H9 (cell line): ENCODE measurements at regions not wholly inside any gene's neighbourhood (a gene's known extent, or its start where the extent isn't known, plus 50 kb on each side); places are given as distances from the start of the nearest gene placed in this dataset.

Experiments
- DNase-seq: peaks from one replicate; pipeline ENCODE4 v3.0.0-alpha.2; 2017
- H2AFZ ChIP-seq: one replicate; pipeline ENCODE4 v1.6.1; 2013; ENCODE audit warnings: mild to moderate bottlenecking, low read length, control low read depth, moderate library complexity
- H2AK5ac ChIP-seq: 2 replicates; pipeline ENCODE4 v1.6.1; 2013; ENCODE audit warnings: low read length, control low read depth, mixed read lengths; ENCODE audit not compliant: insufficient read length
- H2BK120ac ChIP-seq: one replicate; pipeline ENCODE4 v1.6.1; 2013; ENCODE audit warnings: low read depth, mild to moderate bottlenecking, low read length, control low read depth, inconsistent platforms; ENCODE audit not compliant: poor library complexity, severe bottlenecking
- H2BK12ac ChIP-seq: 2 replicates; pipeline ENCODE4 v1.6.1; 2013; ENCODE audit warnings: low read length, control low read depth, mixed read lengths, low read depth; ENCODE audit not compliant: insufficient read length
- H2BK15ac ChIP-seq: 2 replicates; pipeline ENCODE4 v1.6.1; 2013; ENCODE audit warnings: low read depth, low read length, control low read depth
- H2BK20ac ChIP-seq: one replicate; pipeline ENCODE4 v1.6.1; 2013; ENCODE audit warnings: low read depth, mild to moderate bottlenecking, low read length, control low read depth, inconsistent platforms; ENCODE audit not compliant: poor library complexity, severe bottlenecking
- H2BK5ac ChIP-seq: 2 replicates; pipeline ENCODE4 v1.6.1; 2013; ENCODE audit warnings: low read length, control low read depth, mixed read lengths; ENCODE audit not compliant: insufficient read length
- H3K14ac ChIP-seq: 2 replicates; pipeline ENCODE4 v1.6.1; 2013; ENCODE audit warnings: low read length, control low read depth; ENCODE audit not compliant: insufficient read depth
- H3K18ac ChIP-seq: 2 replicates; pipeline ENCODE4 v1.6.1; 2013; ENCODE audit warnings: low read depth, mild to moderate bottlenecking, mixed read lengths, low read length, control low read depth; ENCODE audit not compliant: insufficient read length
- H3K23ac ChIP-seq: 2 replicates; pipeline ENCODE4 v1.6.1; 2013; ENCODE audit warnings: low read length, control low read depth, mixed read lengths, low read depth; ENCODE audit not compliant: insufficient read length
- H3K23me2 ChIP-seq: 2 replicates; pipeline ENCODE4 v1.6.1; 2013; ENCODE audit warnings: low read depth, mild to moderate bottlenecking, mixed read lengths, low read length, control low read depth; ENCODE audit not compliant: insufficient read length, poor library complexity, severe bottlenecking
- H3K27ac ChIP-seq: 2 replicates; pipeline ENCODE4 v1.5.1; 2013; ENCODE audit warnings: low read length, control low read depth, mixed read lengths, low read depth; ENCODE audit not compliant: insufficient read length
- H3K27me3 ChIP-seq: 2 replicates; pipeline ENCODE4 v1.6.1; 2013; ENCODE audit warnings: low read length, control low read depth, inconsistent platforms; ENCODE audit not compliant: insufficient read depth
- H3K4ac ChIP-seq: 2 replicates; pipeline ENCODE4 v1.6.1; 2013; ENCODE audit warnings: low read depth, mild to moderate bottlenecking, control low read depth, inconsistent platforms, low read length, moderate library complexity
- H3K4me1 ChIP-seq: 2 replicates; pipeline ENCODE4 v1.6.1; 2013; ENCODE audit warnings: low read length, control low read depth, inconsistent platforms; ENCODE audit not compliant: insufficient read depth
- H3K4me2 ChIP-seq: 2 replicates; pipeline ENCODE4 v1.6.1; 2013; ENCODE audit warnings: low read length, control low read depth, mixed read lengths; ENCODE audit not compliant: insufficient read length, insufficient read depth
- H3K56ac ChIP-seq: 2 replicates; pipeline ENCODE4 v1.6.1; 2013; ENCODE audit warnings: low read depth, mild to moderate bottlenecking, mixed read lengths, low read length, control low read depth; ENCODE audit not compliant: insufficient read length
- H3K79me1 ChIP-seq: 2 replicates; pipeline ENCODE4 v1.6.1; 2013; ENCODE audit warnings: low read depth, mild to moderate bottlenecking, moderate library complexity, low read length, control low read depth, inconsistent platforms; ENCODE audit not compliant: insufficient read depth, poor library complexity, severe bottlenecking
- H3K79me2 ChIP-seq: 2 replicates; pipeline ENCODE4 v1.6.1; 2013; ENCODE audit warnings: low read length, control low read depth, inconsistent platforms; ENCODE audit not compliant: insufficient read depth
- H3K9ac ChIP-seq: 2 replicates; pipeline ENCODE4 v1.6.1; 2013; ENCODE audit warnings: low read length, control low read depth, mixed read lengths; ENCODE audit not compliant: insufficient read length; ENCODE audit errors: extremely low read depth
- H3K9me3 ChIP-seq: one replicate; pipeline ENCODE4 v1.6.1; 2013; ENCODE audit warnings: low read depth, low read length, inconsistent platforms; ENCODE audit not compliant: control insufficient read depth
- H3T11ph ChIP-seq: one replicate; pipeline ENCODE4 v1.6.1; 2013; ENCODE audit warnings: mild to moderate bottlenecking, low read length, control low read depth, inconsistent platforms
- H4K20me1 ChIP-seq: one replicate; pipeline ENCODE4 v1.6.1; 2013; ENCODE audit not compliant: control insufficient read depth, insufficient read length, insufficient read depth
- H4K5ac ChIP-seq: 2 replicates; pipeline ENCODE4 v1.6.1; 2013; ENCODE audit warnings: low read depth, mild to moderate bottlenecking, mixed read lengths, low read length, control low read depth; ENCODE audit not compliant: insufficient read length
- H4K8ac ChIP-seq: replicated peaks from 2 replicates; pipeline ENCODE4 v1.6.1; 2013; ENCODE audit warnings: low read length, control low read depth, mixed read lengths, low read depth; ENCODE audit not compliant: insufficient read length
- H4K91ac ChIP-seq: 2 replicates; pipeline ENCODE4 v1.6.1; 2013; ENCODE audit warnings: low read depth, mild to moderate bottlenecking, moderate library complexity, mixed read lengths, low read length, control low read depth; ENCODE audit not compliant: insufficient read length
- H3K27ac Mint-ChIP-seq, 3 experiments: 2 replicates in 2 of 3; 3 replicates in 1 of 3; pipeline ENCODE4 v1.8.0; 2020 to 2021; ENCODE audit warnings: mixed read lengths in 3 of 3, mild to moderate bottlenecking in 1 of 3, moderate library complexity in 1 of 3
- H3K27me3 Mint-ChIP-seq: 2 replicates; pipeline ENCODE4 v1.8.0; 2021; ENCODE audit warnings: low read depth, mild to moderate bottlenecking, moderate library complexity, mixed read lengths
- H3K36me3 Mint-ChIP-seq, 3 experiments: 2 replicates in 2 of 3; 3 replicates in 1 of 3; pipeline ENCODE4 v1.8.0; 2020 to 2021; ENCODE audit warnings: low read depth in 3 of 3, mixed read lengths in 3 of 3; ENCODE audit not compliant: insufficient read depth in 1 of 3
- H3K4me1 Mint-ChIP-seq, 2 experiments: 2 replicates each; pipeline ENCODE4 v1.8.0; 2020; ENCODE audit warnings: mixed read lengths in 2 of 2
- H3K4me3 Mint-ChIP-seq, 2 experiments: 2 replicates in 1 of 2; 3 replicates in 1 of 2; pipeline ENCODE4 v1.8.0; 2020 to 2021; ENCODE audit warnings: mild to moderate bottlenecking in 2 of 2, mixed read lengths in 2 of 2, moderate library complexity in 1 of 2
- H3K9me3 Mint-ChIP-seq, 2 experiments: 2 replicates in 1 of 2; 3 replicates in 1 of 2; pipeline ENCODE4 v1.8.0; 2020; ENCODE audit warnings: mild to moderate bottlenecking in 2 of 2, mixed read lengths in 2 of 2, moderate library complexity in 1 of 2
- CTCF ChIP-seq: fragments of 200-600 bp; sonication (generic); conservative IDR thresholded peaks from 3 replicates; pipeline ENCODE4 v1.8.0; 2021; ENCODE audit warnings: antibody characterized with exemption, mild to moderate bottlenecking
- WGBS: extraction: QIAGEN DNeasy Blood & Tissue Kit; methylation state at CpG from one replicate; pipeline ENCODE4 v1.1.7; 2013; ENCODE audit warnings: missing lambda C conversion rate, low lambda C conversion rate, mixed read lengths; ENCODE audit not compliant: insufficient read length; ENCODE audit errors: extremely low coverage; 5-methylcytosine and 5-hydroxymethylcytosine counted together

DNA sequence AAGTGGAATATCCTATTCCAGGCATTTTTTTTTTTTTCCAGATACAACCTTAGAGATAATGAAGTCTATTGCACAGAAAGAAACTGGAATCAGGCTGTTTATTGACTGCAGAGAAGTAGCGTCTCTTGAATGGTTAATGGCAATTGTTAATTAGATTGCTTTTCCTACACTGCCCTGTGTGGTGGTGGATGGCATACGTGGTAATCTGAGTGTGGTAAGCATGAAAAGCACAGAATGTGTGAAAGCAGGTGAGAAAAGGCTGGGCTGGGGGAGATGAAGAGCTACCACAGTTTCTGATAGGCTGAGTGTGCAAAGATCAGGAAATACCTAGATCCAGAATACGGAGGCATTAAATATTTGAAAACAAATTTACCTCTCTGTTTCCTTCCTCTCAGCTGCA, 486.3 kb upstream of the TBL1XR1 start:
- H3K79me1 ChIP-seq, result no peaks in the 10 kb centered on the region
- no peaks in the 10 kb centered on the region for H3K9me3 ChIP-seq
- H4K91ac ChIP-seq, result no peak overlapping the region
- H2BK12ac ChIP-seq, result no peak overlapping the region
- no peak overlapping the region for H2AK5ac ChIP-seq
- H2AFZ ChIP-seq, result no peak overlapping the region
- no peak overlapping the region for H3T11ph ChIP-seq
- Mint-ChIP-seq H3K27ac (no peak overlapping the region), H3K4me3 (no peak overlapping the region), H3K4me1 (peaks cover 19% of the 10 kb centered on the region in 2 experiments), H3K9me3 (no peaks in the 10 kb centered on the region), H3K27me3 (no peaks in the 10 kb centered on the region), H3K36me3 (no peaks in the 10 kb centered on the region)
- no peak overlapping the region for H3K4ac ChIP-seq
- no peak overlapping the region for H3K18ac ChIP-seq
- WGBS, result no CpG with 5 or more reads among the region's 3 CpGs
- H4K5ac ChIP-seq, result no peak overlapping the region
- H3K9ac ChIP-seq, result no peak overlapping the region
- H3K4me2 ChIP-seq, result no peak overlapping the region
- H2BK5ac ChIP-seq, result no peak overlapping the region
- H4K8ac ChIP-seq, result no peak overlapping the region
- H3K4me1 ChIP-seq, result no peaks in the 10 kb centered on the region; the same call in 1 of the 2 replicates
- no peak overlapping the region for H3K23ac ChIP-seq
- no peak overlapping the region for H2BK120ac ChIP-seq
- no peak overlapping the region for H3K27ac ChIP-seq
- H3K27me3 ChIP-seq, result no peaks in the 10 kb centered on the region
- H3K23me2 ChIP-seq, result no peaks in the 10 kb centered on the region
- TF ChIP-seq CTCF, result no peak
- no peaks in the 10 kb centered on the region for H3K79me2 ChIP-seq
- H3K56ac ChIP-seq, result no peak overlapping the region
- no peak overlapping the region for H2BK20ac ChIP-seq
- H2BK15ac ChIP-seq, result no peak overlapping the region
- H4K20me1 ChIP-seq, result no peaks in the 10 kb centered on the region
- DNase-seq, result no peak
- H3K14ac ChIP-seq, result no peak overlapping the region
